ENCODE measurements at regions not wholly inside any gene's neighbourhood (a gene's known extent, or its start where the extent isn't known, plus 50 kb on each side); places are given as distances from the start of the nearest gene placed in this dataset.

DNA sequence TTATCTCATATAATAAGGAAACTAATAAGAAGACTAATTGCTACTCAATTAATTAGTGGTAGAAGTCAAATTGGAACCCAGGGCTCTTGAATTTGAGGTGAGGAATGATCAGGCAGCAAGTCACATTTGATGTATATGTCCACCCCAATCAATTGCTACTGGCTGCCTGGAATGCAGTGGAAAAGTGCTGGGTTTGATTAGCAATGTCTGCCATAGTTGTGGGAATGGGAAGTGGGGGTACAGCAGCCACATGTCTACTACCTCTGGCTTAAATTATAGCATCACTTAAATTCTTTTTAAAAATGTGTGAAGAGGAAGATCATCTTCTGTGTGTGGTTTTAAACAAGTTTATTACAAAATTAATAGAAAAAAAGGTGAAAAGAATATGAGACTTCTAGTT, 50.8 kb upstream of the NAV2 start:
- DNase-seq = no peak

DNA sequence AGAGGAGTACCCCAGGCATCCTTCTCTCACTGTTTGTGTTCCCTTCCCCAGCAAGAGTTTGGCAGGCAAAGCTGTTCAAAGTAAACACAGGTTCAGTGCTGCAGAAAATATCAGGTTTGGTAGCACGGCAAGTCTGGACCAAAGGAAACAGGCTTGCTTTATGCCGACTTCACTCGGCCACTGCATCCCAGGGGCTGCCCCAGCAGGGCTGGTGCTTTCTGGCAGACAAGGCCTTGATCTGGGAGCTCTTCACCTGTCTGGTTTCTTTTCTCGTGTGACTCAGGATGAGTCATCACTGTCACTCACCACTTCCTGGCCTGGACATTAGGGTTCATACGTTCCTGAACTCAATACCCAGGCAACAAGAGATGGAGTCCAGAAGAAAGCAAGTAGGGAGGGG, 52.6 kb upstream of the NAV2 start:
- DNase-seq = no peak

- no peak for DNase-seq
Measured at GRCh38 chr11:19659529-19659928, 53.1 kb upstream of the NAV2 start.

DNA sequence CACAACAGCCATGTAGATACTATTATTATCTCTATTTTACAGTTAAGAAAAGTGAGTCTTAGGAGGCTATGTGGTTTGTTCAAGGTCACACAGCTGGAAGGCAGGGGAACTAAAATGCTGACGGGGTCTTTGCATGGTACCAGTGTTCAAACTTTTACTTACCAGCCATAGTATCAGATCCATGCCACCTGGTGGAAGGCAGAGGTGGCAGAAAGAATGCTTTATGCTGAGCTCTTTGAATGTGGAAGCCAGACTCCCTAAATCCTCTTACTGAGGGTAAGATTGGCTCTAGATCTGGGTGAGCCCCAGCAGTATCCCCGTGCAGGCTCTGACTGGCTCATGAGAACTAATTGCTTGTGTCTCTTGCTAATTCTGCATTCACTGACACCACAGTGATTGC, 54.3 kb upstream of the NAV2 start:
- no peak for DNase-seq

DNA sequence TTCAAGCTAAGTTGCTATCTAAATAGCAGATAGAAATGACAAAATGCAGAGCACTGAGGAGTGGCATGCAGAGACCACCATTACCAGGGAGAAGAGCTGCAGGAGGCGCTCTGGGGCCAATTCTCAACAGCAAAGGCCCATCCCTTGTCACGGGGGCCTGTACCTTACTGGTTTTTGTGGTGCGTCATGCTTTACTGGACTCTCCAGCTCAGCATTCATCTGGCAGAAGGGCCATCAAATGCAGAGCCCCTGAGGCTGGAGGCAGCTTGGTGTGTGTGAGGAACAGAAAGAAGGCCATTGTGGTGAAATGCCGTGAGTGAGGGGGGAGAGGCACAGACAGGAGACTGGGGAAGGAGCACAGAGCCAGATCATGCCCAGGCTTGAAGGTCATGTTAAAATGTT, 56.5 kb upstream of the NAV2 start:
- no peak for DNase-seq

DNA sequence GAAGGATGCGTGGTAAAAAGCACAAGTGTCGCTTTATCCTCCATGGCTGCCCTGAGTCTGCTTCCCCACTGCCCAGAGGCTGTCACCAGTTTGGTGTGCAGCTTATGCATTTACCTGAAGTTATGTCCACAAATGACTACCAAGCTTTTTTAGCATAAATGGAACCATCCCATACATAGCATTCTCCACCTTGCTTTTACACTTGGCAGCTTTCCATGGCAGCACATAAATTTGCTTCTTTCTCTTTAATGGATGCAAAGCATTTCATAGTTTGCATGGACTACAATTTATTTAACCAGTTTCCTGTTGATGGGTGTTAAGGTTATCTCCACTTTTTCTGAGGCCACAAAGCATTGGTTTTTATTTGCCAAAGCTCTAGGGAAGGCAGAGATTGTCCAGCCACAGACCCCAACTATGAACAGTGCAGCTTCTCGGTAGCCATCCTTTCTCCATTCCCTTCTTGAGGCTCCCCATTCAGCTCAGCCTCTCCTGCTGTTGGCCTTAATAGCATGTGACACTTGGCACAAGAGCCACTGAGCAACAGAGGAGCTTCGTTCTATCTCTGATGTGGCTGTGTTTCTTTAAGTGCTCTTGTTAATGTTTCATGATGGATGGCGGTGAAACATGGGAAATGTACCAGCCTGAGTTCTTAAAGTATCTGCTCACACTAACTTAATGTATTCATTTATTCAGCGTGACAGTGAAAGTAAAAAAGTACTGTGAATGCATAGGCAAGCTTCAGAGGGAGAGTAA, 59.8 kb upstream of the NAV2 start:
- DNase-seq = no peak

DNA sequence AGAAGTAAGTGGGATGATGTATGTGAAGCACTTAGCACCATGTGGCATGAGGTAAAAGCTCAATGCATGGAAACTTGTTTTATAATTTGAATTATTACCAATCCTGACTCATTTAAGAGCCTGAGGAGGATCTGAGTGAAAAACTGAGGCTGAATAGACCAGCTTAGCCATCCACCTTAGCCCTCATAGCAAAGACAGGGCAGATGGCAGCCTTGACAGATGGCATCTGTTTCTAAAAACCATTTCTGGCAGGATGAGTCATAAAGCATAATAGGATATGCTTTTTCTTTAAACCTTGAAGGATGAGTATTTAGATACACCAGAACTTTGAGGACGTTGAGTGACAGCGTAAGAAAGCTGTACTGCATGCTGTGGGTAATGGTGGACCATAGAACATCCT, 61.0 kb upstream of the NAV2 start:
- no peak for DNase-seq

- DNase-seq = no peak
Measured at GRCh38 chr11:19651028-19651427, 61.6 kb upstream of the NAV2 start.

DNA sequence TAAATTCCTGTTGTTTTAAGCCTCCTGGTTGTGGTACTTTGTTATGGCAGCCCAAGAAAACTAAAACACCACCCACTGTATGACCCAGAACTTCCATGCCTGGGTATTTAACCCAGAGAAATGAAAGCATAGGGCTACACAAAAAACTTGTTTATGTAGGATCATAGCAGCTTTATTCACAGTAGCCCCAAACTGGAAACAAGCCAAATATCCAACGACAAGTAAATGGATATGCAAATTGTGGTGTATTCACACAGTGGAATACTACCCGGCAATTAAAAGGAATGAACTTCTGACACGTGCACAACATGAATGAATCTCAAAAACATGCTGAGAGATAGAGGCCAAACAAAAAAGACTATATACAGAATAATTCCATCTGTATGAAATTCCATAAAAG, 62.2 kb upstream of the NAV2 start:
- no peak for DNase-seq

GRCh38 chr11:19649751-19650150, 62.9 kb upstream of the NAV2 start:
- DNase-seq = no peak

GRCh38 chr11:19648321-19648720, 64.3 kb upstream of the NAV2 start:
- no peak for DNase-seq

DNA sequence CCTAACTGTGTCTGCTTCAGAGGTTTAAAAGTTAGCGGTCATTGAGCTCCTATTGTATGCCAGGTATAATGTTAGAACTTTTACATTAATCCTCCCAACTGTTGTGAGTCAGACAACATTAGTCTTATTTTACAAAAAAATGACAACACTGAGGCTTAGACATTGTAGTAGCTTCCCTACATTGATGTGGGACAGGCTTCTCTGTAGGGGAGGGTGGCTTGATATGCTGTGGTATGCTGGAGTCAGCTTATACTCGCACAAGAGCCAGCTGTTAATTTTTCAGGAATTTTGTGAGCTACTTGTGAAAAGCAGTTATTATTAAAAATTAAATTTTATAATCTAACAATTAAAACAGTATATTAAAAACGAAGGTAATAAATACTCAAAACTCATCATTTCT, 64.8 kb upstream of the NAV2 start:
- DNase-seq = no peak

GRCh38 chr11:19646921-19647320, 65.7 kb upstream of the NAV2 start:
- no peak for DNase-seq

DNA sequence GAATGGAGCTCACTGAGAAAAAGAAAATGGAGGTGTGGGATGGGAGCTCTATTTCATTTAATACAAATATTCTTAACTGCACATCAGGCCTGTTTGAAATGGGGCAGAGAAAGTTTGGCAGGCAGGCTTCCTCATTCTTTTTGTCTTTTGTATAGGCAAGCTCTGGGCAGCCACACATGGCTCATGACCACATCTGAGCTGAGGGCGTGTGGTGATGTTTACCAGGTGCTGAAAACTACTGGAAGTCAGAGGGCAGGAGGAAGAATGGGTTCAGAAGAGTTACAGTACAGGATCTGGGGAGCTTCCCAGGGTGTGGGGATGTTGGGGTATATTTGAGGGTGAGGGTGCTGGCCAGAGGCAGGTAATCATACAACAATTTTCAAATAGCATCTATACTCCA, 66.3 kb upstream of the NAV2 start:
- no peak for DNase-seq

- DNase-seq = no peak
Measured at GRCh38 chr11:19644316-19644715, 68.3 kb upstream of the NAV2 start.

DNA sequence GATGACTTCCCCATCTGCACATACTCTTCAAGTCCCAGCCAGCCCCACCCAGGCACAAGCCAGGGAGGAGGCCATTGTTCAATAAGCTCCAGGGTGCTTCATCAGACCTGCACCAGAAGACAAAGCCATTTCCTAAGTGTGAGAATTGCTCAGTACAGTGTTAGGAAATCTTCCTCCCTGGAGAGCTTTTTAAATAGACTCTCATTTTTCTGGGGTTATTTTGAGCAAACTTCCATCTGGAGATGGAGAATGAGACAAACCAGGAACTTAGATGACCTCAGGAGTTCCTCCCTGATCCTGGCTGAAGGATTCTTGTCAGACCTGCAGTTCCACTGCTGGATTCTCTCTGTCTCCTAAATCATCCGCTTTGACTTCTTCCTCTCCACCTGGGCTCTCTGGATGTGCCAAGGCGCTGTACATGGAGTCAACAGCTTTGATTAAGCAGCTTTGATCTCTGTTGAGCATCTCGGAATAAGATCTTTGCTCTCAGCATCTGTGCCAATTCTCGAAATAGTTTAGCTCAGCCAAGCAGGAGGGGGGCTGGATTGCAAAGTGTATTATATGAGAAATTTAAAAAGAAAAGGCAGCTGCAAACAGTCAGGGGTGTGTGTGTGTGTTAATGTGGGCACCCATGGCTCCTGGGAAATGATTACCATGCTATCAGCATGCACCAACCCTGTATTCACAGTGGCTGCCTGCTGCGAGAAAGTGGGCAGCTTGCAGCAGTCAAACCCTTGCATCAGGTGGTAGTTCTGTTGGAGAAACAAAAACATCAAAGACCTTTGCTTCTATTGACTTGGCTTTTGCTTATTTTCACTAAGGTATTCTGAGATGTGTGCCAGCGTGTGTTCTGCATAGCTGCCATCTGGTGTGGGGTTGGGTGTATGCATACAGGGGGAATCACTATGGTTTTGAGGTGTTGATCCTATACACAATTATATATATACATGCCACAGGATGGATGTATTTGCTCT, 70.2 kb upstream of the NAV2 start:
- DNase-seq = no peak

- no peak for DNase-seq
Measured at GRCh38 chr11:19639603-19640105, 73.0 kb upstream of the NAV2 start.

DNA sequence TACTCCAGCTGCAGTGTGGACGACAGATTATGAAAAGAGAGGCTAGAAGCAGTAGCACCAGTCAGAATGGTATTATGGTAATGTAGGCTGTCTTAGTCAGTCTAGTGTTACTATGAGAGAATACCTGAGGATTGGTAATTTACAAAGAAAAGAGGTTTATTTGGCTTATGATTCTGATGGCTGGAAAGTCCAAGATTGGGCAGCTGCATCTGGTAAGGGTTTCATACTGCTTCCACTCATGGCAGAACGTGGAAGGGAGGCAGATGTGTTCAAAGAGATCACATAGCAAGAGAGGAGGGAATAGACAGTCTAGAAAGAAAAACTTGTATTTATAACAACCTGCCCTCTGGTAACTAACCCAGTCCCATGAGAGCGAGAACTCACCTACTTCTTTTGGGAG, 77.3 kb upstream of the NAV2 start:
- no peak for DNase-seq

DNA sequence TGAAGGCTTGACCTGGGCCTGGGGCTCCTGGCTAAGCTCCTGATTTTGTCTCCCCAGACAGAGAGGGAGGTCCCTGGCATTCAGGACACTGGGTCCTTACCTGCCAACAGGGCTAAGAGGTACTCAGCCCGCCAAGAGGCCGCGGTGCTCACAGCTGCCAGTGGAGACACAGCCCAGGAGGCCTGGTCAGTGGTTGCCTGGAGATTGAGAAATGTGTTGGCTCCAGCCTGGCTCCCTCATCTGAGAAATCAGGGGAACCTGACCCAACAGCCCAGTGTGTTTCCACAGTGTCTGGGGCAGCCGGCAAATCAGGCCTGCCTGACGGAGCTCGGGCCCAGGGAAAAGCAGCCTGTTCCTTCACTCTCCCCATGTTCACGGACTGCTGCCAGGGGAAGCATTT, 79.4 kb upstream of the NAV2 start:
- no peak for DNase-seq

DNA sequence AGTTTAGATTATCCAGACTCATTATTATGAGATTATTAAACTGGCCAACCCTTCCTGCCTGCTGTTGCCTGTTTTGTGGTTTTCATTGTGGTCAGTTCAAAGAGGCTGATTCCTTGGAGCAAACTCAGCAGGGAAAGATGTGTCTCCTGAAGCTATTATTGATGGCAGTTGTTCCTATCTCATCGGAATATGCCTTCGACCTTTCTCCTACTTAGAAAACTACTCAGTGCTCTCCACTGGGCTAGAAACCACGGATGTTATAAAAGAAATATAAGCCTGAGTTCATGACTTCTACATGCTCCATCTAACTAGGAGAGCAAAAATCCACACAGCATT, 80.2 kb upstream of the NAV2 start:
- no peak for DNase-seq

DNA sequence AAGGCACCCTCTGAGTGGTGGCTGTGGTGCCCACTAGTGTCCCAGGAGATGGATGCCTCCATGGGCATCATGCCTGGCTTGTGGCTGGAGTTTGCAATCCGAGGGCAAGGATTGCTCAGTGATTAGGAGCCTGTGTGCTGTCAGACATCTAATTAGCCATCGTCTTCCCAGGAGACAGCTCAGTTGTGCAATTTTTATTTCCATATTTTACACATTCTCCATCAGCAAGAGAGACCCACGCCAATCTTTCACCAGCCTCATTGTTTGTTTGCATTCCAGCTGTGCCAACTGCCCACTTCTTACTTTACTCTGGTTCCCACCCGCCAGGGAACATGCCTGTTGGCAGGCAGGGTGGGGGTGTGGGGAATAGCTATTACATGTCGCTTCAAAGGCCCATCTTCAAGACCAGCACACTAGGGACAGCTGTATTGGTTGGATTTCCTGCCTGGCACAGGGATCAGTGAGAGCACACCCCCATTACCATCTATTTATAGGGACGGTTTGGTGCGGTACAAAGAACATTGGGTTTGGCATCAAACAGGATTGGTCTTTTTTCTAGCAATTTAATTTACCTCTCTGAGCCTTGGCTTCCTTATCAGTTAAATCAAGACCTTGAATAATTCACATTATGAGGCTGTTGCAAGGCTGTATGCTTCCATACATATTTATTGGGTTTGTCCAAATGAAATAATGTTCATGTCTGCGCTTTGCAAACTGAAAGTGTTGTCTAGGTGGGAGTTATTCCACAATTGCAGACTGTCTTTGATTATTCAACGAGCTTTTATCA, 80.7 kb upstream of the NAV2 start:
- no peak for DNase-seq

- DNase-seq = no peak
Measured at GRCh38 chr11:19628018-19628417, 84.6 kb upstream of the NAV2 start.

- DNase-seq = no peak
Measured at GRCh38 chr11:19627566-19627965, 85.1 kb upstream of the NAV2 start.

Measured in NCI-H748 treated with DMSO at 0.1 percent for 48 hours (cell line).